Epithelial cell of proximal tubule (primary cell): ENCODE measurements at regions not wholly inside any gene's neighbourhood (a gene's known extent, or its start where the extent isn't known, plus 50 kb on each side); places are given as distances from the start of the nearest gene placed in this dataset.

Experiments used
- DNase-seq: peaks from one replicate; pipeline ENCODE4 v3.0.0-alpha.2; 2011; ENCODE audit warnings: low read depth
- H3K4me3 ChIP-seq: 2 replicates; pipeline ENCODE4 v1.5.1; 2011; ENCODE audit warnings: low read depth, mild to moderate bottlenecking, low read length
- CTCF ChIP-seq: conservative IDR thresholded peaks from 2 replicates; pipeline ENCODE4 v1.5.1; 2012; ENCODE audit warnings: low read depth, mild to moderate bottlenecking, low read length

DNA sequence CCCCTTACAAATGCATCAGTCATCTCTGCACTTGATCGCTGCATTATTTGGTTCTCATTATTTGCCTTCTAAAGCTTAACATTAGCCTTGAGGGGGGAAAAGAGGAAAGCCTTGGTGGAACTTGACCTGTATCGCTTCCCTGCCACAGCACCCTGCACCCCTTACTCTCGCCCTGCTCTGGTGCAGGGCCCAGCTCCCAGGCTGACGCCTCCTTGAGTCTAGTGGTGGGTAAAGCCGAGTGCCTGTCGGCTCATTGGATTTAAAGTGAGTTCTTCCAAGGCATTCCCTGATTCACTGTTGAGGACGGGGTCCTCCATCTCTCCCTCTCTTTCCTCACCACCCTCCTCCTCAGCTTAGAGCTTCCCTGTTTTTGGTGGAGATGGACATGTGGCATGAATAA lies 145.0 kb upstream of the GYPC start:
- no peak for TF ChIP-seq CTCF
- no peak for DNase-seq
- no peak overlapping the region for H3K4me3 ChIP-seq

DNA sequence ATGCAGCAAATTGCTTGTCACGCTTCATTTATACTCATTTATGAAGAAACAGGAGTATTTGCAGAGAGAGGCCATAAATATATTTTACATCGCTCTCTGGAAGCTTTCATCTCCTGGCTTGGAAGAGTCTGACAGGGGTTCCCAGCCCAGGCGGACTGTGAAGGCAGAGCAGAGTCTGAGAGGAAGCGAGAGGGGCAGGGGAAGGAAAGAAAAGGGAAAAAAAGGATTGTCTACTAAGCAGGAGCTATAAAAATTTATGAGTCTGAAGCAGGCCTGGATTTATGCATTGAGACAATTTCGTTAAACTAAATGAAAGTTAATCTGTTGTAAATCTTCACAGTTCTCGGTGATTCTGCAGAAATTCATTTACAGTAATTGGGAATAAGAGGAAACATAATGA lies 143.9 kb upstream of the GYPC start:
- no peak for DNase-seq
- no peak overlapping the region for H3K4me3 ChIP-seq
- no peak for TF ChIP-seq CTCF

DNA sequence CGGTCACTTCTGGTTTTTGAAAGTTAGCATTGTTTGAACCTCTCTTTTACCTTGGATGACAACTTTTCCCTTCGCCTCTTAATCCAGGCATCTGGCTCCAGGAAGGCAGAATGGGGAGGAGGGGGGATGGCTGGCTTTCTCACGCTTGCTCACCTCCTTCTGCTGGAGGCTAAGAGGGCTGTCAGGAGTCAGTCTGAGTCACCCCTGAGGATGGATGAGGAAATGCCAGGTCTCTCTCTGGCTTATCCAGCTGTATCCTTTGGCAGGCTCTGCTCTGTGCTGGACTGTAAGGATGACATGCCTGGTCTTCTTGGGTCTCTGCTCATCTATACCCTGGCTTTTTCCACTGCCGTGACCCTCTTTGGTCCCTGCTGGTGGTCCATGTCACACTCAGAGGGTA lies 142.9 kb upstream of the GYPC start:
- H3K4me3 ChIP-seq = no peak overlapping the region
- TF ChIP-seq CTCF = no peak
- no peak for DNase-seq

DNA sequence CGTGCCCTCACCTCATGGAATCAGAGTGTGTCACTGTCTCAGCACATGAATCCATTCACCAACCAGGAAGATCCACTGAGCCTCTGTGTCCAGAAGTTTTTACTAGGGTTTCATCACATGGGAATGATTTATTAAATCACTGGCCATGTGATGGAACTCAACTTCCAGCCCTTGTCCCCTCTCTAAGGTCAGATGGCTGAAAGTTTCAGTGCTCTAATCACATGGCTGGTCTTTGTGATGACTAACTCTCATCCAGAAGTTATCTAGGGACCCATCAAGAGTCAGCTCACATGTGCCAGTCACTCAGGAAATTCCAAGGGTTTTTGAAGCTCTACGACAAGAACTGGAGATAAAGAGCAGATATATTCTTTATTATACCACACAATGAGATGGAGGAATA lies 140.5 kb upstream of the GYPC start:
- H3K4me3 ChIP-seq = no peak overlapping the region
- DNase-seq = no peak
- TF ChIP-seq CTCF = no peak

GRCh38 chr2:126518196-126518595 lies 137.8 kb upstream of the GYPC start:
- no peak overlapping the region for H3K4me3 ChIP-seq
- no peak for TF ChIP-seq CTCF
- DNase-seq = no peak

- DNase-seq = no peak
- TF ChIP-seq CTCF = peak; percentile 67
Observed at GRCh38 chr2:126527836-126528490, 128.0 kb upstream of the GYPC start.

DNA sequence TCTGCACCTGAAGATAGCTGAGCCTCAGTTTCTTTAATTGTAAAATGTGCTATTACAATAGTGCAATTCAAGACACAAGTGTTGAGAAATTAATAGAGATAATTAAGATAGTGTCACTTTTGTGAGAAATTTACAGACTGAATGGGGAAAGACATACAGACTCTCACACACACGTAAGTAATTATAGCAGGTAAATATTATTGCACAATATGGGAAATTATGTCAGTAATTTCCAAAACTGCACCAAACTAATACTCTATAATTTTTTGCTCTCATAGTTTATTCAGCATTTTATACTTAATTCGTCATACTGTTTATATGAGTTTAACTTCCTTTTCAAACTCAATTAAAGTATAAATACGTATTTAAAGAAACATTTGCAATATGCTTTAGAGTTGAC lies 124.9 kb upstream of the GYPC start:
- DNase-seq = no peak
- no peak overlapping the region for H3K4me3 ChIP-seq
- no peak for TF ChIP-seq CTCF

More at GRCh38 chr2:126527836-126528490, 128.0 kb upstream of the GYPC start:
- no peak overlapping the region for H3K4me3 ChIP-seq
